ENCODE measurements at regions not wholly inside any gene's neighbourhood (a gene's known extent, or its start where the extent isn't known, plus 50 kb on each side); places are given as distances from the start of the nearest gene placed in this dataset.
"Not testable (repeated sequence)": the region's sequence is repeated elsewhere in the genome, so short reads cannot be mapped to it uniquely, and the experiment has no call there.

DNA sequence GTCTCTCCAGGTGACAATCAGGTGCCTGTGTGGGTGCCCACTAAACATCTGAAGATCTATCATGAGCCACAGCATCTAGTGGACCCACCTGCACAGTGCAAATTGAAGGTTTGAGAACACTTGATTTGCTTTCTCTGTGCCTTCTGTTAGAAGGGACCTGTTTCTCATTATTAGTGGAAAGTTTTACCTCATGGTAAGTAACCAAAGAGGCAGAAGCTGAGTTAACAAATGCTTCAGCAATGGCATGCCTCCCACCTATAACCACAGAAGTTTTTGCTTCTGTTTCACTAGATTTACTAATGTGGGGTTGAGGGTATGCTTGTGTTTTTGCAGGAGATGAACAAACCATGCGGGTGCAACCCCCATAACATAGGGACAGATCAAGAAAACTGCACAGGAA lies 297.4 kb upstream of the DKK2 start:
- no peak overlapping the region for H2BK120ac ChIP-seq (ENCODE audit: low read depth, low read length)
- H2AFZ ChIP-seq (replicated peaks; ENCODE audit: low read length, poor library complexity) = no peak overlapping the region
- no peak overlapping the region for H3K27ac ChIP-seq (ENCODE audit: insufficient read depth, low read length)
- H3K27me3 ChIP-seq (ENCODE audit: control insufficient read depth, insufficient read depth, low read length) = no peaks in the 10 kb centered on the region
- no peak overlapping the region for H2AK5ac ChIP-seq (ENCODE audit: low read depth, low read length)
- WGBS, 2 experiments (ENCODE audit: extremely low coverage in 2 of 2, insufficient read length in 1 of 2) = no CpG with 5 or more reads among the region's 1 CpG
- H3K4ac ChIP-seq (ENCODE audit: low read depth, low read length) = no peak overlapping the region
- H2BK15ac ChIP-seq (ENCODE audit: low read depth, low read length) = no peak overlapping the region
- no peak overlapping the region for H2BK20ac ChIP-seq (ENCODE audit: low read depth, low read length)
- H3K18ac ChIP-seq (ENCODE audit: low read depth, low read length) = no peak overlapping the region
- H3K4me1 ChIP-seq (ENCODE audit: control insufficient read depth, insufficient read depth, low read length) = no peaks in the 10 kb centered on the region
- no peaks in the 10 kb centered on the region for H3K36me3 ChIP-seq (ENCODE audit: control insufficient read depth, insufficient read depth, low read length)
- DNase-seq (no peak), ATAC-seq (ENCODE audit: low read depth) (no peak)
- H3K9me1 ChIP-seq (ENCODE audit: insufficient read depth, low read length) = no peaks in the 10 kb centered on the region
- dilution Hi-C loops (cut with HindIII; ENCODE audit: low sequenced_read_pairs, unreplicated experiment) (no loop called here), intact Hi-C loops (cut with micrococcal nuclease) (no loop called here), in situ Hi-C loops (cut with MboI; ENCODE audit: low sequenced_read_pairs) (no loop called here)
- H4K5ac ChIP-seq (ENCODE audit: low read depth, low read length) = no peak overlapping the region
- no TSS peak for BruUV-seq (replicated peaks)
- H3K9me3 ChIP-seq (ENCODE audit: control insufficient read depth, insufficient read depth, low read length) = no peaks in the 10 kb centered on the region
- no peak overlapping the region for H4K91ac ChIP-seq (ENCODE audit: insufficient read depth, low read depth, low read length)
- no peaks in the 10 kb centered on the region for H4K20me1 ChIP-seq (ENCODE audit: insufficient read depth, low read length)
- H3K14ac ChIP-seq (replicated peaks; ENCODE audit: low read depth, low read length) = no peak overlapping the region
- TF ChIP-seq MXI1 (IDR thresholded peaks at IDR 0.05; ENCODE audit: borderline replicate concordance, low read depth, low read length) = no peak
- no peak overlapping the region for H3K9ac ChIP-seq (ENCODE audit: low read depth, low read length)
- no peak overlapping the region for H2BK5ac ChIP-seq (ENCODE audit: low read depth, low read length, poor library complexity, severe bottlenecking)
- CTCF ChIA-PET = no interaction called here
- H3K4me3 ChIP-seq (ENCODE audit: insufficient read depth, low read depth, low read length) = no peak overlapping the region
- POLR2A ChIA-PET (ENCODE audit: unreplicated experiment) = no interaction called here
- no peak overlapping the region for H4K8ac ChIP-seq (ENCODE audit: low read depth in 2 of 2, low read length in 2 of 2)
- no peak overlapping the region for H3K4me2 ChIP-seq (ENCODE audit: low read depth, low read length)
- H3K23ac ChIP-seq (ENCODE audit: low read depth, low read length) = no peak overlapping the region
- no peak overlapping the region for H2AK9ac ChIP-seq (replicated peaks; ENCODE audit: low read depth, low read length, poor library complexity)
- no peak overlapping the region for H3K56ac ChIP-seq (ENCODE audit: extremely low read depth, insufficient read depth, low read length)
- H3K79me1 ChIP-seq (ENCODE audit: low read depth in 1 of 2, low read length in 2 of 2) = no peaks in the 10 kb centered on the region

DNA sequence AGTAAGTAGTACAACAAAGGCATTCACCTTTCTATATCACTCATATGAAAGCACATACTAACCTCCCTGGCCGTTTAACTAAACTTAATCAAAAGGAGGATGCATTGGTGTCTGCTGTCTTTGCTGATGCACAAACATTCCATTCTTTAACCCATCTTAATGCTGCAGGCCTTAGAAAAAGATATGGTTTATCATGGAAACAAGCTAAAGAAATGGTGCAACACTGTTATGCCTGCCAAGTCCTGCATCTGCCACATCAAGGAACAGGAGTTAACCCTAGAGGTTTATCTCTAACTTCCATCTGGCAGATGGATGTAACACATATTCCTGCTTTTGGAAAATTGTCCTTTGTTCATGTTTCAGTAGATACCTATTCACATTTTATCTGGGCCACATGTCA lies 296.5 kb upstream of the DKK2 start:
- H3K36me3 ChIP-seq (ENCODE audit: control insufficient read depth, insufficient read depth, low read length); H4K91ac ChIP-seq (ENCODE audit: insufficient read depth, low read depth, low read length); H3K27ac ChIP-seq (ENCODE audit: insufficient read depth, low read length); H2AFZ ChIP-seq (replicated peaks; ENCODE audit: low read length, poor library complexity); H3K4me1 ChIP-seq (ENCODE audit: control insufficient read depth, insufficient read depth, low read length); H2BK20ac ChIP-seq (ENCODE audit: low read depth, low read length); CTCF ChIA-PET; H3K4me3 ChIP-seq (ENCODE audit: insufficient read depth, low read depth, low read length); intact Hi-C loops (cut with micrococcal nuclease); H3K9me1 ChIP-seq (ENCODE audit: insufficient read depth, low read length); H3K14ac ChIP-seq (replicated peaks; ENCODE audit: low read depth, low read length); H3K23ac ChIP-seq (ENCODE audit: low read depth, low read length); H3K9me3 ChIP-seq (ENCODE audit: control insufficient read depth, insufficient read depth, low read length); H3K79me1 ChIP-seq (ENCODE audit: low read depth in 1 of 2, low read length in 2 of 2); H2BK5ac ChIP-seq (ENCODE audit: low read depth, low read length, poor library complexity, severe bottlenecking); H3K27me3 ChIP-seq (ENCODE audit: control insufficient read depth, insufficient read depth, low read length); POLR2A ChIA-PET (ENCODE audit: unreplicated experiment); H3K4ac ChIP-seq (ENCODE audit: low read depth, low read length); H3K18ac ChIP-seq (ENCODE audit: low read depth, low read length); H3K56ac ChIP-seq (ENCODE audit: extremely low read depth, insufficient read depth, low read length); H2AK9ac ChIP-seq (replicated peaks; ENCODE audit: low read depth, low read length, poor library complexity); in situ Hi-C loops (cut with MboI; ENCODE audit: low sequenced_read_pairs); H2AK5ac ChIP-seq (ENCODE audit: low read depth, low read length); H4K20me1 ChIP-seq (ENCODE audit: insufficient read depth, low read length); H2BK15ac ChIP-seq (ENCODE audit: low read depth, low read length); BruUV-seq (replicated peaks); H4K5ac ChIP-seq (ENCODE audit: low read depth, low read length); H3K4me2 ChIP-seq (ENCODE audit: low read depth, low read length); ATAC-seq (ENCODE audit: low read depth); H3K9ac ChIP-seq (ENCODE audit: low read depth, low read length); dilution Hi-C loops (cut with HindIII; ENCODE audit: low sequenced_read_pairs, unreplicated experiment); H4K8ac ChIP-seq (ENCODE audit: low read depth in 2 of 2, low read length in 2 of 2); DNase-seq; H2BK120ac ChIP-seq (ENCODE audit: low read depth, low read length): not testable (repeated sequence)
- no CpG with 5 or more reads among the region's 1 CpG for WGBS, 2 experiments (ENCODE audit: extremely low coverage in 2 of 2, insufficient read length in 1 of 2)
